SH-SY5Y (cell line): ENCODE measurements at regions not wholly inside any gene's neighbourhood (a gene's known extent, or its start where the extent isn't known, plus 50 kb on each side); places are given as distances from the start of the nearest gene placed in this dataset.

Experiments
- GATA2 ChIP-seq: IDR thresholded peaks from 2 replicates; pipeline ENCODE4 v1.6.1; 2011; ENCODE audit warnings: mild to moderate bottlenecking, low read depth, low read length
- GATA3 ChIP-seq: IDR thresholded peaks from 2 replicates; pipeline ENCODE4 v1.6.1; 2011; ENCODE audit warnings: low read depth, mild to moderate bottlenecking, low read length, moderate library complexity

DNA sequence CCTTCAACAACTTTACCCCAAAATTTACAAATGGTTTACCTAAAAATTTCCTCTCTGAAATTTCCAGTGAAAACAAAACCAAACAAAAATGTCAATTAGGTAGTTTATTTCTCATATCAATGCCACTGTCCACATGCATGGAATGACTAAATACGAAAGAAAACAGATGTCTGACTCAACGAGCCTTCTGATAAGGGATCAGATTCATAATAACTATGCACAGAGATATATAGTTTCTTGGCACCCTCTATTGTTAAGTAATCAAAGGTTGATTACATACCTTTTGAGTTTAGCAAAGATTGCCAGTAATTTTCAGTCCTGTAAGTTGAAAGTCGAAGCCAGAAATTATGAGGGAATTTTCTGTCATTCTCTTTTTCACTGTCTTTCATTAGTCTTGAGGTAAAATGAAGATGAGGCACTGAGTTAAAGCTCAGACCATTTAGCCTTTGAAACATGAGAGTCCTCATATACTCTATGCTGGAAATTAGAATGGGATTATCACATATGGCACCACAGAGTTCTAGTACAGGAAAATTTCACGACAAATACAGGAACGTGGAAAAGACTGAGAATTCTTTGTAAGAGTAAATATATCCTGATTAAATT lies 519.1 kb upstream of the ANKRD30A start:
- TF ChIP-seq GATA3 = no peak
- no peak for TF ChIP-seq GATA2
